ENCODE measurements at regions not wholly inside any gene's neighbourhood (a gene's known extent, or its start where the extent isn't known, plus 50 kb on each side); places are given as distances from the start of the nearest gene placed in this dataset.

- Histone ChIP-seq H3K27ac (replicated peaks) (no peak overlapping the region), H3K27me3 (ENCODE audit: insufficient read depth, poor library complexity, severe bottlenecking) (peaks cover 2% of the 10 kb centered on the region), H3K4me3 (replicated peaks; ENCODE audit: insufficient read depth, low read length) (no peak overlapping the region)
- DNase-seq (ENCODE audit: low read depth in 1 of 2, low spot score in 1 of 2) = no peak
- TF ChIP-seq REST (IDR thresholded peaks at IDR 0.05; ENCODE audit: insufficient replicate concordance, low read depth) = no peak
- no peak for TF ChIP-seq CTCF (IDR thresholded peaks at IDR 0.05; ENCODE audit: insufficient read depth, low read length)
- no peak for TF ChIP-seq SPI1 (IDR thresholded peaks at IDR 0.05; ENCODE audit: borderline replicate concordance, low read depth)
- no peak for TF ChIP-seq GABPA (IDR thresholded peaks at IDR 0.05; ENCODE audit: low read depth)
- no peak for TF ChIP-seq POLR2AphosphoS5 (IDR thresholded peaks at IDR 0.05; ENCODE audit: low read depth)
Observed at GRCh38 chr14:105865904-105866840, 339.8 kb downstream of the TMEM121 start.

GRCh38 chr14:105866841-105867321 is 340.5 kb downstream of the TMEM121 start:
- Histone ChIP-seq H3K27ac (replicated peaks) (no peak overlapping the region), H3K27me3 (ENCODE audit: insufficient read depth, poor library complexity, severe bottlenecking) (peaks cover 4% of the 10 kb centered on the region), H3K4me3 (replicated peaks; ENCODE audit: insufficient read depth, low read length) (no peak overlapping the region)
- no peak for DNase-seq (ENCODE audit: low read depth in 1 of 2, low spot score in 1 of 2)
- no peak for TF ChIP-seq POLR2AphosphoS5 (IDR thresholded peaks at IDR 0.05; ENCODE audit: low read depth)
- TF ChIP-seq SPI1 (IDR thresholded peaks at IDR 0.05; ENCODE audit: borderline replicate concordance, low read depth) = no peak
- no peak for TF ChIP-seq REST (IDR thresholded peaks at IDR 0.05; ENCODE audit: insufficient replicate concordance, low read depth)
- no peak for TF ChIP-seq GABPA (IDR thresholded peaks at IDR 0.05; ENCODE audit: low read depth)
- TF ChIP-seq CTCF (IDR thresholded peaks at IDR 0.05; ENCODE audit: insufficient read depth, low read length) = no peak

GRCh38 chr14:105867961-105868599 is 341.7 kb downstream of the TMEM121 start:
- Histone ChIP-seq H3K27ac (replicated peaks) (no peak overlapping the region), H3K4me3 (replicated peaks; ENCODE audit: insufficient read depth, low read length) (no peak overlapping the region), H3K27me3 (ENCODE audit: insufficient read depth, poor library complexity, severe bottlenecking) (peaks cover 4% of the 10 kb centered on the region)
- TF ChIP-seq SPI1 (IDR thresholded peaks at IDR 0.05; ENCODE audit: borderline replicate concordance, low read depth) (no peak), CTCF (IDR thresholded peaks at IDR 0.05; ENCODE audit: insufficient read depth, low read length) (no peak), REST (IDR thresholded peaks at IDR 0.05; ENCODE audit: insufficient replicate concordance, low read depth) (no peak), POLR2AphosphoS5 (IDR thresholded peaks at IDR 0.05; ENCODE audit: low read depth) (no peak), GABPA (IDR thresholded peaks at IDR 0.05; ENCODE audit: low read depth) (no peak)
- DNase-seq (ENCODE audit: low read depth in 1 of 2, low spot score in 1 of 2) = no peak
